ENCODE measurements at regions not wholly inside any gene's neighbourhood (a gene's known extent, or its start where the extent isn't known, plus 50 kb on each side); places are given as distances from the start of the nearest gene placed in this dataset.

GRCh38 chr3:184461219-184461618 is 81.4 kb downstream of the CHRD start:
- Histone ChIP-seq H3K4me2 (ENCODE audit: low read length) (no peak overlapping the region), H3K9ac (no peak overlapping the region), H3K27ac (no peak overlapping the region), H3K79me2 (no peaks in the 10 kb centered on the region), H3K4me3 (ENCODE audit: low read depth, low read length) (no peak overlapping the region), H3K9me3 (ENCODE audit: control insufficient read depth, low read length) (no peaks in the 10 kb centered on the region), H2AFZ (no peak overlapping the region), H3K27me3 (ENCODE audit: control insufficient read depth, insufficient read depth, low read length) (no peaks in the 10 kb centered on the region), H3K4me1 (no peaks in the 10 kb centered on the region), H3K36me3 (ENCODE audit: control insufficient read depth, insufficient read depth, low read length) (no peaks in the 10 kb centered on the region)
- TF ChIP-seq, protein P1, sequence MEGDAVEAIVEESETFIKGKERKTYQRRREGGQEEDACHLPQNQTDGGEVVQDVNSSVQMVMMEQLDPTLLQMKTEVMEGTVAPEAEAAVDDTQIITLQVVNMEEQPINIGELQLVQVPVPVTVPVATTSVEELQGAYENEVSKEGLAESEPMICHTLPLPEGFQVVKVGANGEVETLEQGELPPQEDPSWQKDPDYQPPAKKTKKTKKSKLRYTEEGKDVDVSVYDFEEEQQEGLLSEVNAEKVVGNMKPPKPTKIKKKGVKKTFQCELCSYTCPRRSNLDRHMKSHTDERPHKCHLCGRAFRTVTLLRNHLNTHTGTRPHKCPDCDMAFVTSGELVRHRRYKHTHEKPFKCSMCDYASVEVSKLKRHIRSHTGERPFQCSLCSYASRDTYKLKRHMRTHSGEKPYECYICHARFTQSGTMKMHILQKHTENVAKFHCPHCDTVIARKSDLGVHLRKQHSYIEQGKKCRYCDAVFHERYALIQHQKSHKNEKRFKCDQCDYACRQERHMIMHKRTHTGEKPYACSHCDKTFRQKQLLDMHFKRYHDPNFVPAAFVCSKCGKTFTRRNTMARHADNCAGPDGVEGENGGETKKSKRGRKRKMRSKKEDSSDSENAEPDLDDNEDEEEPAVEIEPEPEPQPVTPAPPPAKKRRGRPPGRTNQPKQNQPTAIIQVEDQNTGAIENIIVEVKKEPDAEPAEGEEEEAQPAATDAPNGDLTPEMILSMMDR (IDR thresholded peaks at IDR 0.05) = no peak

DNA sequence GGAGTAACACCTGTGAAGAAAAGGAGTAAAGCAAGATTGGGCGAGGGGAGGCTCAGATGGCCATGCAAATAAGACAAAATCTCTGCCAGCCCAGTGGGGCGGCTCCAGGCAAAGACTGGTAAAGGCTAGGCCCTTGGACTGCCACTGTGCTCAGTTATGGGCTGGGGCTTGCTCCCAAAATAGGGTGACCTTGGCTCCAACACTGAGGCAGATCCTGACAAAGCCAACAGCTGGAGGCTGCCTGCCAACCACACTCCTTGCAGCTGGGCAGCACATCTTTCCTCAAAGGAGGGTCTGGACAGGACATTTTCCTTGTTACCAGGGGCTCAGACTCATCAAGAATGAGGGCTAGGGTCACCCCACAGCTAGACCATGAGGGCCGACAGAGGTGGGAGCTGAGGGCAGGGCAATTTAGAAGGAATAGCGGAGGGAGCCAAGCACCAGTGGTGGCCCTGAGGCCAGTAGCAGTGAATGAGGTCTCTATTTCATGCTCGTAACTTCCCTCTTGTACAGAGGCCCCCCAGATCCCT is 86.1 kb downstream of the CHRD start:
- Histone ChIP-seq H3K36me3 (ENCODE audit: control insufficient read depth, insufficient read depth, low read length) (no peaks in the 10 kb centered on the region), H3K4me2 (ENCODE audit: low read length) (no peak overlapping the region), H3K27ac (no peak overlapping the region), H3K27me3 (ENCODE audit: control insufficient read depth, insufficient read depth, low read length) (no peaks in the 10 kb centered on the region), H3K9me3 (ENCODE audit: control insufficient read depth, low read length) (no peaks in the 10 kb centered on the region), H2AFZ (no peak overlapping the region), H3K9ac (no peak overlapping the region), H3K4me3 (ENCODE audit: low read depth, low read length) (no peak overlapping the region), H3K79me2 (no peaks in the 10 kb centered on the region), H3K4me1 (no peaks in the 10 kb centered on the region)
- TF ChIP-seq, protein P1 (IDR thresholded peaks at IDR 0.05) = no peak

DNA sequence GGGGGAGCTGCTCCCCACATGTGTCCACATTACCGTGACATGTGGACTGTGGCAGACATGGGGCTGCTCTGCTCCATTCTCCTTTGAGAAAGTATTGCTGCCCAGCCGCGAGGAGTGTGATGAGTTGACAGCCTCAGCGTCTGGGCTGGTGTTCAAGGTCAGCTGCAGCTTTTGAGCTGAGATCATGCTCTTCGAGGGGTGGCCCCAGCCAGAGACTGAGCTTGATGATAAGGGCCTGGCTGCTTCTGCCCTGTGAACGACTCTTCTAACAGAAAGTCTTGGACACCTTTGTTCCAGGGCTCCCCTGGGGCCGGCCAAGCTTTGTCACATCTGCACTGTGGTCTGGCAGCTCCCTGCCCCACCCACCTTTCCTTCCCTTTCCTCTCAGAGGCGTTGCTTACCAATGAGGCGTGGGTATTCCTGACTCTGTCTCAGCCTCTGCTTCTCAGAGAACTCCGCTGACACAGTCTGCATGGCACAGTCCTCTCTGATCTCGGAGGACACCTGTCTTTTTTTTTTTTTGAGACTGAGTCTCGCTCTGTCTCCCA is 86.6 kb downstream of the CHRD start:
- Histone ChIP-seq H3K4me2 (ENCODE audit: low read length) (no peak overlapping the region), H3K79me2 (no peaks in the 10 kb centered on the region), H3K27me3 (ENCODE audit: control insufficient read depth, insufficient read depth, low read length) (no peaks in the 10 kb centered on the region), H3K36me3 (ENCODE audit: control insufficient read depth, insufficient read depth, low read length) (no peaks in the 10 kb centered on the region), H3K9ac (no peak overlapping the region), H3K9me3 (ENCODE audit: control insufficient read depth, low read length) (no peaks in the 10 kb centered on the region), H2AFZ (no peak overlapping the region), H3K27ac (no peak overlapping the region), H3K4me3 (ENCODE audit: low read depth, low read length) (no peak overlapping the region), H3K4me1 (no peaks in the 10 kb centered on the region)
- TF ChIP-seq, protein P1 (IDR thresholded peaks at IDR 0.05) = no peak

DNA sequence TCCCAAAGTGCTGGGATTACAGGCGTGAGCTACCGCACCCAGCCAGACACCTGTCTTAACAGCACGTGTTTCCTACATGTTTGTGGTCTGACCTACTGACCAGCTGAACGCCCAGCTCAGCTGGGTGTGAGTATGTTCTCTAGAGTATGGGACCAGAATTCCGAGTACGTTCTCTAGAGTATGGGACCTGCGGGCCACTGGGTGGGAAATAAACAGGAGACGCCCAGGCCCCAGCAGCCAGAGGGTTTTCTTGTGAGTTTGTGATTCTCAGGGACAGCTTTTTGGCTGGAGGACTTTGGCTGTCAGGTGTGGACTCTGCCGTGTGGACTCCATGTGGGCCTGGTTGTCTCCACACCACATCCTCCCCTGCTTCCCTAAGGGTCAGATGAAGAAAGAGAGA is 87.3 kb downstream of the CHRD start:
- no peaks in the 10 kb centered on the region for H3K79me2 ChIP-seq
- no peak overlapping the region for H3K27ac ChIP-seq

More for the DNA sequence above, 87.3 kb downstream of the CHRD start:
- Histone ChIP-seq H3K9ac (no peak overlapping the region), H3K27me3 (ENCODE audit: control insufficient read depth, insufficient read depth, low read length) (no peaks in the 10 kb centered on the region), H2AFZ (no peak overlapping the region), H3K36me3 (ENCODE audit: control insufficient read depth, insufficient read depth, low read length) (no peaks in the 10 kb centered on the region), H3K4me3 (ENCODE audit: low read depth, low read length) (no peak overlapping the region), H3K9me3 (ENCODE audit: control insufficient read depth, low read length) (no peaks in the 10 kb centered on the region), H3K4me2 (ENCODE audit: low read length) (no peak overlapping the region), H3K4me1 (no peaks in the 10 kb centered on the region)
- TF ChIP-seq, protein P1 (IDR thresholded peaks at IDR 0.05) = no peak

Data from parathyroid adenoma (tissue), 2 donors.